ENCODE measurements at regions not wholly inside any gene's neighbourhood (a gene's known extent, or its start where the extent isn't known, plus 50 kb on each side); places are given as distances from the start of the nearest gene placed in this dataset.

GRCh38 chr12:105910030-105910429, 228.7 kb downstream of the NUAK1 start:
- H3K27ac ChIP-seq: no peak overlapping the region
- no peak for TF ChIP-seq CTCF (conservative IDR thresholded peaks at IDR 0.05)

- TF ChIP-seq CTCF (conservative IDR thresholded peaks at IDR 0.05): no peak
- no peak overlapping the region for H3K27ac ChIP-seq
These were observed 226.8 kb downstream of the NUAK1 start for GRCh38 chr12:105911966-105912365.

- no peak for TF ChIP-seq CTCF (conservative IDR thresholded peaks at IDR 0.05)
These were observed 225.7 kb downstream of the NUAK1 start for GRCh38 chr12:105912882-105913678.

GRCh38 chr12:105915997-105916759, 222.6 kb downstream of the NUAK1 start:
- no peak for TF ChIP-seq CTCF (conservative IDR thresholded peaks at IDR 0.05)

More at GRCh38 chr12:105912882-105913678, 225.7 kb downstream of the NUAK1 start:
- no peak overlapping the region for H3K27ac ChIP-seq

GRCh38 chr12:105916760-105917039, 222.1 kb downstream of the NUAK1 start:
- TF ChIP-seq CTCF (conservative IDR thresholded peaks at IDR 0.05): no peak
- H3K27ac ChIP-seq: no peak overlapping the region

More at GRCh38 chr12:105915997-105916759, 222.6 kb downstream of the NUAK1 start:
- H3K27ac ChIP-seq: no peak overlapping the region

GRCh38 chr12:105920161-105920684, 218.5 kb downstream of the NUAK1 start:
- TF ChIP-seq CTCF (conservative IDR thresholded peaks at IDR 0.05): no peak
- H3K27ac ChIP-seq: no peak overlapping the region

- H3K27ac ChIP-seq: no peak overlapping the region
- TF ChIP-seq CTCF (conservative IDR thresholded peaks at IDR 0.05): no peak
These were observed 217.7 kb downstream of the NUAK1 start for GRCh38 chr12:105921055-105921454.

Data from VCaP (cell line).